MM.1S (cell line): ENCODE measurements at regions not wholly inside any gene's neighbourhood (a gene's known extent, or its start where the extent isn't known, plus 50 kb on each side); places are given as distances from the start of the nearest gene placed in this dataset.

Experiments
- EZH2 ChIP-seq: fragments of 300-600 bp; sonication (generic); optimal IDR thresholded peaks from 2 replicates; pipeline ENCODE3; 2017; ENCODE audit warnings: low read depth, mild to moderate bottlenecking, antibody characterized with exemption, low read length, mixed read lengths
- EZH2phosphoT487 ChIP-seq: fragments of 300-600 bp; sonication (generic); IDR thresholded peaks from 2 replicates; pipeline ENCODE4 v1.6.1; 2018; ENCODE audit warnings: antibody characterized with exemption, low read length
- TF ChIP-seq, protein P1 (sequence below): fragments of 300-600 bp; sonication (generic); IDR thresholded peaks from 2 replicates; pipeline ENCODE4 v1.5.1; 2016; ENCODE audit warnings: antibody characterized with exemption, low read length, mixed read lengths

DNA sequence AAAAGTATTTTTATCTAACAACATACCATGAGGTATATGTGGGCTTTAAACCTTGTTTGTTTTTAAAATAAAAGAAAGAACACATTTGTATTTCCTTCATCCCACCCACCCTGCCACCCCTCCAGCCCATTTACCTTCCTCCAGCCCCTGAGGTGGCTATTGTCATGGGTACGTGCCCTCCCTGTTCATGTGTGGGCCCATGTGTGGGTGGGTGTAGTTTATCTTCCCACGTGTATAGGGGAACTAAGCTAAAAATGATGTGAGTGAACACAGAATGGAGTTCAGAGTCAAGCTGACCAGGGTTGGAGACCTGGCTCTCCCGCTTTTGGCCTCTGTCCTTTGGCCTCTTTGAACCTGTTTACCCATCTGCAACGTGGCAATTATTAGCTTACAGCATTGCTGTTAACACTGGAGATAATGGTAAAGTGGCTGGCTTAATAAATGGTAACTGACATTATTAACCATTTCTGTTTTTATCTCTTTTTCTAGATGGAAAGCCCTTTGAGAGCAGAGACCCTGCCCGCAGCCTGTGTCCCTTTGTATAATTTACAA is 78.1 kb upstream of the WDR26 start:
- TF ChIP-seq, protein P1, sequence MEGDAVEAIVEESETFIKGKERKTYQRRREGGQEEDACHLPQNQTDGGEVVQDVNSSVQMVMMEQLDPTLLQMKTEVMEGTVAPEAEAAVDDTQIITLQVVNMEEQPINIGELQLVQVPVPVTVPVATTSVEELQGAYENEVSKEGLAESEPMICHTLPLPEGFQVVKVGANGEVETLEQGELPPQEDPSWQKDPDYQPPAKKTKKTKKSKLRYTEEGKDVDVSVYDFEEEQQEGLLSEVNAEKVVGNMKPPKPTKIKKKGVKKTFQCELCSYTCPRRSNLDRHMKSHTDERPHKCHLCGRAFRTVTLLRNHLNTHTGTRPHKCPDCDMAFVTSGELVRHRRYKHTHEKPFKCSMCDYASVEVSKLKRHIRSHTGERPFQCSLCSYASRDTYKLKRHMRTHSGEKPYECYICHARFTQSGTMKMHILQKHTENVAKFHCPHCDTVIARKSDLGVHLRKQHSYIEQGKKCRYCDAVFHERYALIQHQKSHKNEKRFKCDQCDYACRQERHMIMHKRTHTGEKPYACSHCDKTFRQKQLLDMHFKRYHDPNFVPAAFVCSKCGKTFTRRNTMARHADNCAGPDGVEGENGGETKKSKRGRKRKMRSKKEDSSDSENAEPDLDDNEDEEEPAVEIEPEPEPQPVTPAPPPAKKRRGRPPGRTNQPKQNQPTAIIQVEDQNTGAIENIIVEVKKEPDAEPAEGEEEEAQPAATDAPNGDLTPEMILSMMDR = no peak
- TF ChIP-seq EZH2 (no peak), EZH2phosphoT487 (no peak)
